HG03095 (cell line): ENCODE measurements at regions not wholly inside any gene's neighbourhood (a gene's known extent, or its start where the extent isn't known, plus 50 kb on each side); places are given as distances from the start of the nearest gene placed in this dataset.

Experiments used
- ATAC-seq: cut with Tn5 transposase; IDR thresholded peaks from one replicate; pipeline ENCODE4 v1.9.1; 2021; ENCODE audit warnings: moderate library complexity; ENCODE audit not compliant: unreplicated experiment

DNA sequence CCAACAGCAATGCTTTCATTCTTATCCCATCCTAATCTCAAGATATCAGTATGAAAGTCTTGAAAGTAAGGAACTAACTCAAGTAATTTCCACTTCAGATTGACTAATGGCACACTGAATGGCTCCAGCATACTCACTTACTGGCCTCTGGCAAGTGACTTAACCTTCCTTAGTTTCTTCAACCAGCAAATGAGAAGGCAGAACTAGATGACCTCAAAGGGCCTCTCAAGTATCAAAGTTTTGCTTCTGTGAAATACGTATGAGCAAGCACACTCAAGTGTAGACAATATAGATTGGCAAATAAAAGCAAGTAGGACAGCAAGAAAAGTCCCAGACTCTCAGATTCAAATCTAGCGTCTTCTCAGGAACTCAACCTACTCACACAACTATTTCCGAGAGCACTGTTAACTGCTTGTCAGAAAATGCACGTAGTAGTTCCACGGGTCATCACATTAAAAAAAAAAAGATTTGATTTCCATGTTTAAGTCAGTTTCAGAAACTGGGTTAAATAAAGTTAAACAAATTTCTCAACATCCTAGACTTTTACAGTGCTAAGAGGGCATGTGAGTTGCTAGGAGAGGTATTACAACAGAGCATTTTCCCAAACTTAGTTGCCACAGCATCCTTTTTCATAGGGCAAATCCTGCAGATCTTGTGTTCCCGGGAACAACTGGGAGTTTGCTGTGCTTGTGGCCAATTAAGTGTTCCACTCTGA is 276.9 kb upstream of the KLF14 start:
- no peak for ATAC-seq

GRCh38 chr7:131011432-131011742 is 277.4 kb upstream of the KLF14 start:
- ATAC-seq = no peak

DNA sequence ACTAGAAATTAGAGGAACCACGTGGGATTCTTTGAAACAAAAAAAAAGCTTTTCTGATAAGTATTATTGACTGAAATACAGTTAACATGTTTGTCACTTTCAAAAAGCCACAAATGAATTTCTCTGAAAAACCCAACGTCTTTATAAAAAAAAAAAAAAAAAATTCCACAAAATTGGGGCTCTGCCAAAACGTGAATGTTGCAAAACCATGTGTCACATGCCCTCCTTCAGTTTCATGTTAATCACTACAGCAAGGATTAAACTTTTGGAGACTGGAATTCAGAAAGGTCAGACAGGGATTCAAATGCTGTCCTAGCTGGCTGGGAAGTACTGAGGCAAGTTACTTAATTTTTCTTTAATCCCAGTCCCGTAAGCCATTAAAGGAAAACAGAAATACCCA is 278.0 kb upstream of the KLF14 start:
- ATAC-seq = no peak

DNA sequence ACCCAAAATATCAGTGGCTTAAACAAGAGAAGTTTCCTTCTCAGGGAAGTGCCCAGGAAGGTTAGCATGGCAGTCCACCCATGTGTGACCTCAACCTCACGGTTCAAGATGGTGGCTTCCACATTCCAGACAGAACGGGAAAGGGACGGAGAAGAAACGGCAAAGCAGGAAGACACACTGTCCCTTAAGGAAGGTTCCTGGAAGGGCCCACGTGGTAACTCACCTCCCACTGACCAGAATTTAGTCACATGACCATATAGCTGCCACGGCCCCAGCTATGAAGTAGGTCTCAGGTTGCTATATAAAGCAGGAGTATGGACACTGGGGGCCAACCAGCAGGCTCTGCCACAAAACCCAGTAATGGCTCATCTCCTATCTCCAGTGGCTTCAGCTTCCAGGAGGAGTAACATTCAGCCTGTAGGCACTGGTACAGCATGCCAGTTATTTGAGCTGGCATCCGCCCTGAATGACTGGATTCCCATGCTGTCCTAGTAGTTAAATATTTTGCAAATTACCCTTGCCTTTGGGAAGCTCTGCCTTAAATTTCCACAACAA is 278.5 kb upstream of the KLF14 start:
- no peak for ATAC-seq

- no peak for ATAC-seq
Measured at GRCh38 chr7:131013716-131014115, 279.7 kb upstream of the KLF14 start.

DNA sequence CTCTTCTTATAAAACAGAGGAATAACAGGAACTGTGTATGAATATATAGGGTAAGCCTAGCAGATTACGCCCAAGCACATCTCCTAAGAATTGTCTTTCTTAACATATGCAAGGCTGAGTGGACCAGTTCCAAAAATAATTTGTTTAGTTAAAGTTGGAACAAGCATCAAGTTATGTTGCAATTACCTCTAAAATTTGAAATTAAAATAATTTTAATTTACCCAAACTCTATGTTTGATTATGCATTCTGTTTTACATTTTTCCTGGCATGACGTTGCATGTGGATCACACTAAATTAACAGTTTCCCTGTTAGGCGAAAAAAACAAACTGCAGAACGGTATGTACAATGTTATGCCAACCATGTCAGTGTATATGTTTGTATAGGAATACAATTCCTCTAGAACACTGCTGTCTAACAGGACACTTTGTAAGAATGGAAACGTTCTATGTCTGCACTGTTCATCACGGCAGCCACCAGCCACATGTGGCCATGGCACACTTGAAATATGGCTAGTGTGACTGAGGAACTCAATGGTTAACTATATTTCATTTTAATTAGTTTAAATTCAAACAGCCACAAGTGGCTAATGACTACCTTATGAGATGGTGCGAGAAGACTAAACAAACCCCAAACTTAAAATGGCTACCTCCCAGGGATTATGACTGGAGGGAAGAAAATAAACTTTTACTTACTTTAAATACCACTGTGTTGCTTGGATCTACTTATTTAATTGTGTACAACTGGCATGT is 281.1 kb upstream of the KLF14 start:
- ATAC-seq = no peak

DNA sequence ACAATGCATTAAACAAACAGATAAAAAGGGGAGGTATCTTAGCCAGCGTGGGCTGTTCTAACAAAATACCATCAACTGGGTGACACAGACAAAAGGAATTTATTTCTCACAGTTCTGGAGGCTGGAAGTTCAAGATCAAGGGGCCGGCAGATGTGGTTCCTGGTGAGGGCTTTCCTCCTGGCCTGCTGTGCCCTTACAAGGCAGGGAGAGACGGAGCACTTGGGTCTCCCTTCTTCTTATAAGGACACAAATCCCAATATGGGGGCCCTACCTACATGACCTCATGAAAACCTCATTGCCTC is 281.6 kb upstream of the KLF14 start:
- ATAC-seq = no peak

GRCh38 chr7:131016230-131016629 is 282.2 kb upstream of the KLF14 start:
- no peak for ATAC-seq

- no peak for ATAC-seq
Measured at GRCh38 chr7:131019351-131019750, 285.3 kb upstream of the KLF14 start.

DNA sequence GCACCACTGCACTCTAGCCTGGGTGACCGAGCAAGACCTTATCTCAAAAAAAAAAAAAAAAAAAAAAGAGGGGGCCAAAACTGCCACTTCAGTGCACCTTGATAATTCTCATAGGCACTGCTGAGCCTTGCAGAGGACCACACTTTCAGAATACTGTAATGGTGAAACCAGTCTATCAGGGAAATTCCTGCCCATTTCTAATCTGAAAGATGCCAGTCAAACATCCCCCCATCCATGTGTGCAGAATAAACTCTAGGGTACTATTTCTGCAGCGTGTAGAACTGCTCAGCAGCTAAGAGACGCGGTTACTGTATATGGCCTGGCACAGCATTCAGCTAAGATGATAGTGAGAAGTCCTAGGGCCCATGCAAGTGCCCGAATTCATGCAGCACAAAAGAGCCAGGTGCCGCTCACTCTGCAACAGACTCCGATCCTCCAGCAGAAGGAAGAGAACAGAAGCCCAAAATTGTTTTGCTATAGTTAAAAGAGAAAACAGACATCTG is 286.8 kb upstream of the KLF14 start:
- no peak for ATAC-seq

DNA sequence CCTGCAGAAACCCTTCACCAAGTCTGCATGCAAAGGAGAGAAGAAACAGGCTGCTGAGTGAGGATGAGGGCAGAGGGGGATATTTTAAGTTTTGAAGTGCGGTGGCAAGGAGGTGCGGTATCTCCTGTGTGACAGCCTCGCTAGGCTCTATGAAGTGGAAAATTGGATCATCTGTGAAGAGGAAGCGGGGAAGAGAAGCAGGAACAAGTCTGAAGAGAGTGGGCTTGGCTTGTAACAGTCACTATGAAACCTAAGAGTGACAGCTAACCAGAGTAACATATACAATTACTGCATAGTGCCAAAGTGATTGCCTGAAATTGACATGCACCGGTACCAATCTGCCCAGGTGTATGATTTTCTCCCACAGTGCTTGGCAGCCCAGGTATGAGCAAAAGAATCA is 287.5 kb upstream of the KLF14 start:
- peak; percentile 44 for ATAC-seq

GRCh38 chr7:131021902-131022301 is 287.9 kb upstream of the KLF14 start:
- ATAC-seq = no peak

DNA sequence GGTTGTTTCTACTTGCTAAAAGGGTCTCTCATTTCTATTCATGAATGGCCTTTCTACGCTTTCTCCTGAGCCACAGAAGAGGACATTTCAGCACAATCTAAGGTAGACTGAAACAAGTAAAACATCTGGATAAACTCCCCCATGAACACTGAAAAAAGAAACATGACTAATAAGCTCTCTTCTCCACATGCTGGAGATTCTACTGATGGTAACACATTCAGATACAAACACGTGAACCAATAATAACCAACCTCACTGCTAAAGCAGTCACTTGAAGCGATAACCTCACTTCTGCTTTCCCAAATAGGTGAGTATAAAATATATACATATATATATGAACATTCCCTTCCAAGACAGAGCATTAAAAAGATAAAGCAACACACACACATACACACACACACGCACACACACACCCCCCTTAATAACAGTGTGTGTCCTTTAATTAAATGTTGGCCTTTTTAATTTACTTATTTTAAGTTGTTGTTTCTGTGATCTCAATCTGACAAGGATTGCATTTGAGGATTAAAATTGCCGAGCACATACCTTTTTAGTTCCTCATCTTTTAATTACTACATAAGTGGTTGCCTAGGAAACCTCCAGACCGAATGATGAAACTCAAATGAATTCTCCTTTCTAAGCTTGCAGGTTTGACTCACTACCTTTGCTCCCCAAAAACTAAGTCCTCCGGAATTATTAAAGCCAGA is 292.4 kb upstream of the KLF14 start:
- ATAC-seq = peak; percentile 42

DNA sequence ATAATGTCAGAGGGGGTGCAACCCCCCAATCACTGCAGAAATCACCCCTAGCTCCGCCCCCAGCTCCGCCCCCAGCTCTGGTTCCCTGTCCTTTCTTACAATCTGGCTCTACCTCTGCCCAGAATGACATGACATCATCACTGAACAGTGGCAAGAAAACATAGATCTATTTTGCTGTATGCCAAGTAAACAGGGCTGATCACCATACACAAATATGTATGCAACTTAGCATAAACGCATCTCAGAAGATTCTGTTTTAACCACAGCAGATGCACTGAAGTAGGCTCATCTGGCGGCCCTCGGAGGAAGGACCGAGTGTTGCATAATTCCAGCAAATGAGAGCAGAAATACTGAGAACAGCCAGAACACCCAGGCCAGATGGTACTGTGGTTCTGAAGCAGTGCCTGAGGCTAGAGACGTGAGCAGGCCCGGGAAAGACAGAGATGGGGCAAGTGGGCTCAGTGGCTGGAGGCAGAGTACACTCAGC is 293.3 kb upstream of the KLF14 start:
- no peak for ATAC-seq

- no peak for ATAC-seq
Measured at GRCh38 chr7:131028295-131028694, 294.3 kb upstream of the KLF14 start.

GRCh38 chr7:131029002-131029401 is 295.0 kb upstream of the KLF14 start:
- no peak for ATAC-seq

DNA sequence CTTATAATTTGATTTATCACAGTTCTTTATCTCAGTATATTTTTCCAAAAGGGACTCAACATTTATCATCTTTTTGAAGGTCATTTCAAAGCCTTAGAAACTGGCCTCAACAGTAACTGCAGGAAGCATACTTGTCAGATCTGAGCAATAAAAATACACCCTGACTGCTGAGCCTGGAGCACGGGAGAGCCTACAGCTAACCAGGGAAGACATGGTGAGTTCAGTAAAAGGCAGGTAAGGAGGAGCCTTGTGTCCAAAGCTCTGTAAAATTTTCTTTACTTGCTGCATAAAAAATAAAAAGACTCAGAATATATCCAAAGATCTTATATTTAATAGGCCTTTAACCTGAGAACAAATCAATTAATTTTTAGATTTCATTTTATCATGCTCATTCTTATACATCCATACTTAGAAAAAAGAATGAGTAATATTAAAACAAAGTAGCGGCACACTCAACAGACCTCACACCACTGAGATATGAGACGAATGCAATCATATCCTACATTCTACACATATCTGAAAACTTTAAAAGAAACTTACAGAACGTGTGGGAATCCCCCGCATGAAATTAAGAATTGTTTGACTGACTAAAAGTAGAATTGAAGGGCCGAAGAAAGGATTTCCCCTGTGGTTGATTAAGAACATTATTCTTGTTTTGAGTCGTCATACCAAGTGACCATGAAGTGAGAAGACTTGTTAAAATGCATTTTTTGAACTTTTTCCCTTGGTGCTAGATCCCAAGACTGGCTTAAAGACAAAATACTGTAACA is 296.4 kb upstream of the MKLN1 start:
- ATAC-seq = peak; percentile 69

- ATAC-seq = no peak
Measured at GRCh38 chr7:131032786-131033185, 294.9 kb upstream of the MKLN1 start.

DNA sequence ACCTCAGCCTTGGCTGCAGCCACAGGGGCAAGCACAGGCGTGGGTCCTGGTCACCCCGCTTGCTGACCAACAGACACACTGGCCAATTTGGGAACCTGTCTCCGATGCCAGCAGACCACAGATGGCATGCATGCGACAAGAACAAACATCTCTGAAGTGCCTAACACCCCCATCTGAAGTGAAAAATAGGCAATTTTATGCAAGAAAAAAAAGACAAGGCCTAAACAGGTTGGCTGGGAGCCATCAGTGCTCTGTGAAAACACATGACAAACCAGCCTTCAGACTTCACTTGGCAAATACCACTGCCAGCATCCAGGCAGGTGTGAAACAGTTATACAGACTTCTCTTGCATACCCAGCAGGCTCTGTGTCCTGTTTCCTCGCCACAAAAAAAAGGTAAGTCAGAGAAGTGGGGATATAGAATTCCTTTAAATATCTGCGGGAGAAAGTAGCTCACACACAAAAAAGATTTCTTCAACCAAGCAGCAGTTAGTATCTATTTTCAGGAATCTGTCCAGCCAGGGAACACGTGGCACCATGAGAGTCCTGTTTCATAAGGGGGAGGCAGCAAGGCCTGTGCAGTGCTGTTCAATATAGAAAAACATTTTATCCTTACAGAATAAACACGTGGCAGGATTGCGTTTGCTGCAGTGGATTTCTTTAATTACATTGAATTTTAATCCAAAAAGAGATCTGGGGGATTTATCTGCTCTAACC is 293.4 kb upstream of the MKLN1 start:
- ATAC-seq = no peak

- no peak for ATAC-seq
Measured at GRCh38 chr7:131035088-131035770, 292.4 kb upstream of the MKLN1 start.
